ENCODE measurements at regions not wholly inside any gene's neighbourhood (a gene's known extent, or its start where the extent isn't known, plus 50 kb on each side); places are given as distances from the start of the nearest gene placed in this dataset.

- peak; percentile 66 for DNase-seq
Observed at GRCh38 chr2:111705711-111706336, 178.2 kb downstream of the ANAPC1 start.

- DNase-seq, result no peak
Observed at GRCh38 chr2:111706481-111707001, 177.5 kb downstream of the ANAPC1 start.

GRCh38 chr2:111707700-111708099 lies 176.3 kb downstream of the ANAPC1 start:
- no peak for DNase-seq

GRCh38 chr2:111708476-111709180 lies 175.4 kb downstream of the ANAPC1 start:
- DNase-seq, result no peak

GRCh38 chr2:111709321-111709720 lies 174.7 kb downstream of the ANAPC1 start:
- DNase-seq, result no peak

- no peak for DNase-seq
Observed at GRCh38 chr2:111710085-111710484, 173.9 kb downstream of the ANAPC1 start.

GRCh38 chr2:111710613-111711012 lies 173.4 kb downstream of the ANAPC1 start:
- no peak for DNase-seq

GRCh38 chr2:111711270-111711669 lies 172.7 kb downstream of the ANAPC1 start:
- DNase-seq, result no peak

GRCh38 chr2:111712361-111712760 lies 171.6 kb downstream of the ANAPC1 start:
- DNase-seq, result no peak

- DNase-seq, result no peak
Observed at GRCh38 chr2:111712940-111713515, 171.0 kb downstream of the ANAPC1 start.

GRCh38 chr2:111715987-111716904 lies 167.7 kb downstream of the ANAPC1 start:
- DNase-seq, result no peak

GRCh38 chr2:111716905-111717775 lies 166.9 kb downstream of the ANAPC1 start:
- DNase-seq, result no peak
